SU-DHL-6 (cell line): ENCODE measurements at regions not wholly inside any gene's neighbourhood (a gene's known extent, or its start where the extent isn't known, plus 50 kb on each side); places are given as distances from the start of the nearest gene placed in this dataset.

Source experiments
- CTCF ChIP-seq: fragments of 200-600 bp; sonication (generic); IDR thresholded peaks from one replicate; pipeline ENCODE4 v1.5.1; 2017; ENCODE audit warnings: antibody characterized with exemption, mild to moderate bottlenecking, low read length, moderate library complexity; ENCODE audit not compliant: insufficient read depth, poor library complexity, severe bottlenecking
- EZH2phosphoT487 ChIP-seq: fragments of 200-600 bp; sonication (generic), shearing (Covaris generic); conservative IDR thresholded peaks from 2 replicates; pipeline ENCODE4 v1.6.1; 2018; ENCODE audit warnings: mild to moderate bottlenecking, antibody characterized with exemption, low read length, moderate library complexity, mixed read lengths

GRCh38 chr6:113736978-113737377 is 120.2 kb upstream of the MARCKS start:
- no peak for TF ChIP-seq CTCF
- TF ChIP-seq EZH2phosphoT487: no peak
